ENCODE measurements at regions not wholly inside any gene's neighbourhood (a gene's known extent, or its start where the extent isn't known, plus 50 kb on each side); places are given as distances from the start of the nearest gene placed in this dataset.

DNA sequence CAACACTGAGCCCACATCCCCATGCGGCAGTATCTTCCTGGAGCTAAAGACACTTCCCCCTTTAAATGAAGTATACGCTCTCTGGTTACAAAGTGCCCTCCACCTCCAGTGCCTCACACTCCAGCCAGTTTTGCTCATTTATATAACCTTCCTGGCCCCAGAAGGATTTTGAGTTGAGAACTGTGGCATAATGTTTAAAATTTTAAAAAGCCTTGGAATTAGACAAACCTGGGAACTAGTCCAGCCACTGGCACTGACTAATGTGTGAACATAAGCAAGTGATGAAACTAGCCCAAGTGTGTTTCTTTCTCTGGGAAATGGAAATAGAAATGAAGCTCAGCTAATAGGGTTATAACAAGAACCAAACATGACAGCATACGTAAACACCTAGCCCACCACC lies 723.7 kb upstream of the USP15 start:
- TF ChIP-seq TAF1 (IDR thresholded peaks at IDR 0.05; ENCODE audit: low read depth, low read length) (no peak), POLR2A (IDR thresholded peaks at IDR 0.05; ENCODE audit: low read depth, low read length) (no peak), POLR2AphosphoS5 (IDR thresholded peaks at IDR 0.05; ENCODE audit: low read depth, low read length) (no peak), PAX5 (IDR thresholded peaks at IDR 0.05; ENCODE audit: insufficient read depth, low read length, severe bottlenecking) (no peak), POU2F2 (IDR thresholded peaks at IDR 0.05; ENCODE audit: low read depth, low read length) (no peak)
